Esophagus muscularis mucosa (tissue), 3 donors: ENCODE measurements at regions not wholly inside any gene's neighbourhood (a gene's known extent, or its start where the extent isn't known, plus 50 kb on each side); places are given as distances from the start of the nearest gene placed in this dataset.

ENCODE experiments used
- CTCF ChIP-seq, 3 experiments: fragments of 200-600 bp in 2 of 3; fragments of 450-650 bp in 1 of 3; sonication (generic) in 2 of 3; IDR thresholded peaks; one replicate each; pipeline ENCODE4 v1.5.1; 2017 to 2019; ENCODE audit warnings: antibody characterized with exemption in 3 of 3, mild to moderate bottlenecking in 2 of 3, moderate library complexity in 1 of 3
- POLR2A ChIP-seq: fragments of 450-650 bp; IDR thresholded peaks from one replicate; pipeline ENCODE4 v1.6.1; 2017; ENCODE audit warnings: antibody characterized with exemption, moderate library complexity, mild to moderate bottlenecking, low read depth

DNA sequence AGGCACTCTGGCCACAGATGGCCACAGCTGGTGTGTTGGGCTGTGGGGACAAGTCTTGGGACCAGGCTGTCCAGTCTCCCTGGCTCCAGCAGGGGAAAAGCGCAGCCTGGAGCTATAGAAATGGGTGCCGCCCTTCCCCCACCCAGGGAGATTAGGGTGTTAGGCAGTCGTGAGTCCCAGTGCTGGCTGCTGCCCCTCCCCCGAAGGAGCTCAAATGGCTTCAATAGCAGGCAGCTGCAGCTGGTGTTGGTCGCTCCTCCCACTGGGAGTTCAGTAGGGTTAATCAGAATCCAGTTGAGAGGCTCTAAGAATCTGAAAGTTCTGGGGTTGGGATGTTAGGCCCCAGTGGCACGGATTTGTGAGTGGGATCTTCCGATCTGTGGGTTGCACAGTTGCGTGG is 595.6 kb upstream of the PKN2 start:
- TF ChIP-seq CTCF (IDR thresholded peaks at IDR 0.05) (no peak), POLR2A (no peak)
